ENCODE measurements at regions not wholly inside any gene's neighbourhood (a gene's known extent, or its start where the extent isn't known, plus 50 kb on each side); places are given as distances from the start of the nearest gene placed in this dataset.
A peak's percentile ranks its signal among the peaks of the same experiment; 100 is the strongest.

DNA sequence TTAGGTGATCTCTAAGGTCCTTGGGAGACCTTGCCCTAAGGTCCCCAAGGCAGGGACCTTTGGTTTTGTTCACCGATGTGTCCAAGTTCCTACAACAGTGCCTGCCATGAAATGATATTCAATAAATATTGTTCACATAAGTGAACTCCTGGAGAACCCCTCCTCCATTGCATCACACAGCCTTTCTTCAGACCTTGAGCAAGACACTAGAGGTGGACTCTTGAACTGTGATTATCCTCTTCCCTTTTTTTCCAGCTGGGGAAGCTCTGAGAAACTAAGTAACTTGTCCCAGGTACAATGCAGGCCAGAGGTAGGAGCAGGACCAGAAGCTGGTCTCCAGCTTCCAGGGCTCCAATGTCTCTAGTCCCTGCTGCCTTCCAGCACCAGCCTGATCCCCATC lies 76.6 kb upstream of the LMO1 start:
- DNase-seq (ENCODE audit: low read depth in 2 of 2) = no peak

DNA sequence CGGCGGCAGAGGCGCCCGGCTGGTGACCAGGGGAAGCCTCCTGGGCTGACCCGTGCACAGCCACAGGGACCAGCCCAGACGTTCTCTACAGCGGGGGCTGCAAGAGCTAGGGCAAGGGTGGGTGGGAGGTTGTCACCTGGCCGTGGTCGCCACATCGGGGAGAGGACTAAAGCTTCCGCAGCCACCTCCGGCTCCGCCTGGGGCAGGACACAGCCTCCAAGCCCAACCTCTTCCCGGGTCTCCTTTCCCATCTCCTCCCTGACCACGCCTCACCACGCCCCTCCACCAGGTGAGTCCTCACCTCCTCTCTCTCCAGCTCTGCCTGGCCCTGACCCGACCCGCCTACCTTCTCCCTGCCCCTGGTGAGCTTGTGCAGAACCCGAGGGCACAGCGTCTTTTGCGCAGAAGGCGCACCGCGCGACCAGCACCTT lies 75.9 kb upstream of the LMO1 start:
- no peak for DNase-seq (ENCODE audit: low read depth in 2 of 2)

DNA sequence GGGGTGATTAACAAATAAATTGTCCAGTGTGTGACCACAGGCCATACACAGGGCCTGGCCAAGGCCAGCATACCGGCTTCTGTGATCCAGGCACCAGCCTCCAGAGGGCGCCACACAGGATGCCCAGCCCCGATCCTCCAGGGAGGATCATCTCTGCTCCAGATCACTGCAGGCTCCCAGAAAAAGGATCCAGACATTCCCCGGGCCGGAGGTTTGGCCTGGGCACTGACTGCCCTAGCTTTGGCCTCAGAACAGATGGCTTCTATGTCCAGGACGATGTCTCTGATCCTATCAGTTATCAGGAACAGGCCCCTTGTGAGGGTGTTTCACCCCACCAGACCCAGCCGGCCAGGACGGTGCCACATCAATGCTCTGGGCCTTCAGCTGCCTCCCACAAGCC lies 74.5 kb upstream of the LMO1 start:
- DNase-seq (ENCODE audit: low read depth in 2 of 2) = peak; percentile 26 to 36

DNA sequence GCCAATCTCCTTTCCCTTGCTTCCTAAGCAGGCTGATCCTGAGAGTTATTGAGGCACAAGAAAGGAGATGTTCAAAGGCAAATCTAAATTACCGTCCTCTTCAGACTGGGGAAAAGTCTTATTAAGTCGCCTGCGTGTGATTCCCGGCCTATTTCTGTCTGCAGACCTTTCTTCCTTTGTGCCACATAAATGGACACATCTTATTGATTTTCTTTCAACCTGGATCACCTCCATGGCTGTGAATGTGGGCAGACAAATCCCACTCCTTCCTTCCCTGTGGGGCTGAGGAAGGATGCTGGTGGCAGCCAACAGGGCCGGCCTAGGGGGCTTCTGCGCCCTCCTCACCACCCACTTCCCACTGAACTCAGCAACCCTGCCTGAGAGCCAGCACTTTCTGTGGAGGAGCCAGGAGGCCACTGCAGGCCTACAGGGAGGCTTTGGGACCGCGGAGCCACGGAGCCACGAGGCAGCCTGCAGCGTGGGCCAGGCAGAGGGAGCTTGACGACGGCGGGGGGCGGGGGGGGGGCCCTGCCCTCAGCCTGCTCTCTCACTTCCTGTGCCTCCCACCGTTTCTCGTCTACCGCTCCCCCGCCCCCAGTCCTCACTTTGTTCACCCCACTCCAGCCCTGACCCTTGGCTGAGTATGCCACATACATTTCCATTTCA lies 73.6 kb upstream of the LMO1 start:
- DNase-seq (ENCODE audit: low read depth in 2 of 2) = no peak

DNA sequence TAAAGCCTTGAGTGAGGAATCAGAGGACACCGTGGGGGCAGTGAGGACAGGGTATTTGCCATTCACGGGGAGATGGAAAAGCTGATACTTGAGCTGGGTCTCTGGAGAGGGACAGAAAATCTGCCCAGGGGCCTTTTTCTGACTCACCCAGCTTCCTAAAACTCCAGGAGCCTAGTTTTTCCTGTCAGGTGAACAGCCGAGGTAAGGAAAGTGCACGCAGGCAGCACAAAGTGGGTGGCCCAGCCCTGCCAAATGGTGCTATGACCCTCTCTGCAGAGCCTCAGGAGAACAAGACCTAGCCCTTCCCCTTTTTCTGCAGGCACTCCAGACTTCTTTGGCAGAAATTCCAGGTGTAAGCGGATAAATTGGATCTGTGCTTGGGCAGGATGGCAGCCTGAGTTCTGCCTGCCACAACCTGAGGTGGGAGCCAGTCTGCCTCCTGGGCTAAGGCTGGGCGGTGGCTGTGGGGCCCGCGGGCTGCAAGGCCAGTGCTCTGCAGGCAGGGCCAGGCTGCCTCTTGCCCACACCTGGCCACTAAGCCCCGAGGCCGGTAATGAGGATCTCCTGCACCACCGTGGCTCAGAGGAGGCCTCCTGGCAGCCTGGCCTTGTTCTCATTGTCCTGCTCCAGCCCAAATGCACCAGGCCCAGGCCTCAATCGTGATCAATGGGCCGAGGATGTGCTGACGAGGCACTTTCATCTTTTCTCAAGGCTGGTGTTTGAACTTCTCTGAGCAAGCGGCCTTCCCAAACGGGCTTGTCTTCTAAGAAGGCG lies 72.9 kb upstream of the LMO1 start:
- no peak for DNase-seq (ENCODE audit: low read depth in 2 of 2)

DNA sequence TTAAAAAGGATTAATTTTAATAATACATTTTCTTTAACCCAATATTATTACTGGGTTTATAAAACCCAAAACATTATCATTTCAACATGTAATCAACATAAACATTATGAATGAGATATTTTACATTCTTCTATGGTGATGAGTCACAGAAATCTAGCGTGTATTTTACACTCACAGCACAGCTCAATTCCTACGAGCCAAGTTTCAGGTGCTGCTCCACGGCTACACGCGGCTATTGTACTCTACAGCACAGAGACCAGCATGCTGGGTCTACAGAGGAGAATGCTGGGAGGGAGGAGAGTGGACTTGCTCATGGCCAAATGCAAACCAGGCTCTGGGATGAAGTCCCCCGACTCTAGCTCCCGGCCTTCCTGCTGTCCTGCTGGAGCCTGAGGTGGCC lies 72.0 kb upstream of the LMO1 start:
- DNase-seq (ENCODE audit: low read depth in 2 of 2) = no peak

DNA sequence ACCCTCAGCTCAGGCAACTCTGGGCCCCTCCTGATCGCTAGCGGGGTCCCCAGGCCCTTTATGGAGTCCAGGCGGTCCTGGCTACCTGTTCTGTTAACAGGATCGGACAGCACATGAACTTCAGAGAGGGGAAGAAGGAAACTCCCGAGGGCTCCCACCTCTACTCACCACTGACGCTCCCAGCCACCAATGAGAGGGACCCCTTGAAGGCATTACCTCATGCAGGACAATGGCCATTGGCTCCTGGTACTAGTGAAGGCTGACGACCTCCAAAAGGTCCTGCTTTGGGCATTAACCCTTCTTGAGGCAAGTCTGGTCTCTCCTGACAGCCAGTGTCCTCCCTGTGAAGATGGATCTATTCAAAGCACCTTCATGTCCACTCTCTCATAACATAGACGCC lies 71.5 kb upstream of the LMO1 start:
- no peak for DNase-seq (ENCODE audit: low read depth in 2 of 2)

DNA sequence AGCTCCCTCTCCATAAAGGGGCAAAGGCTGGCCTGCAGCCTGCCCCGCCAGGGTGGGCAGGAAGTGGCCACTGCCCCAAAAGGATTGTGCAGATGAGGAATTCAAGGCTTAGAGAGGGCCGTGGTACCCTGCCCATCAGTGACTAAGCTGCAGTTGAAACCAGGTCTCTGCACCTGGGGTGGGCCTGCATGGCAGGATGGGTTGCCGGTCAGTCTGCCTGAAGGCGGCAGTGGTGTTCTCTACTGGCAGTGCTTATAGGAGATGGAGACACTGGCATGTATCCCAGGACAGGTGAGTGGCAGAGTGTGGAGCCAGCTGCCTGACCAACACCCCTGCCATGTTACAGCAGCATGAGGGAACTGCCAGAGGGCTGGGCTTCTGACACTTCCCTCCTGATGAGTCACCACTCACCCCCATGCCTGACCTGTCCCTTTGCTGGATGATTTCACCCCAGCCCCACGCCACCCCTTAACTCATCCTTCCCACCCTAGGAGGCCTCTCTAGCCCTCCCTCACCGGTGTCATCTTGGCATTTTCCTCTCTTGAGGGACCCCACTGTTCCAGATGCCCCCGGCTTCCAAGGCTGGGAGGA lies 70.2 kb upstream of the LMO1 start:
- no peak for DNase-seq (ENCODE audit: low read depth in 2 of 2)

DNA sequence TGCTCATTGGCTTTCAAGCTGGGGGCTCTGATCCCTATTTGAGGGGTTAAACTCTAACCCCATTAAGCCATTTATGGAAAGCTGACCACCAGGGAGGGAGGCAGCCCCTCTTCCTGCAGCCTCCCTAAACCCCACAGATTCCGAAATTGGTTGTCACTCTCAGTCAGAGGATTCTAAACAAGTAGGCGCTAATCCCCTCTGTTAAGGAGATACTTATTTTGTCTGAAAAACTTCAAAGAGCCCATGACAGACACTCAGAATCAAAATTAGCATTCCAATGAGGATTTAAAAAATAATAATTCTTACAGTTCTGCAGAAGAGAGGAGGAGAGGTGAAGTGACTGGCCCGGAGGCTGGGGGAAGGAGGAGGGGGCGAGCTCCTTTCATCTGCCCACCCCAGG lies 69.7 kb upstream of the LMO1 start:
- no peak for DNase-seq (ENCODE audit: low read depth in 2 of 2)

DNA sequence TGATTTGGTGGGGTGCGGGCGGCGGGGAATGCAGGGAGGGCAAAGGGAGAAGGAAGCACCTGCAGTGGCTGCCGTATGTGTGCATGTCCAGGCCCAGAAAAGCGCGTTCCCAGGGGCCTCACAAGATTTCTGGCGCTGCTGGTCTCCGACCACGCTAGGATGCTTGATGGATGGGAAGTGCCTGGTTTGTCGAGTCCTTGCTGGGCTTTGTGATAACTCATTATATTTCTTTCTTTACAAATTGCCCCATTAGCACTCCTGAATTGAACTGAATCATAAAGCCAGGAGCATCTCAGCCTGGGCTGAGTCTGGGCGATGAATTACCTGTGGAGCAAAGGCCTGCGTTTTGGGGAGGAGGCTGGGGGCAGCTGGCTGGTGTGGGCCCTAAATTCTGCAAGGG lies 69.2 kb upstream of the LMO1 start:
- no peak for DNase-seq (ENCODE audit: low read depth in 2 of 2)

DNA sequence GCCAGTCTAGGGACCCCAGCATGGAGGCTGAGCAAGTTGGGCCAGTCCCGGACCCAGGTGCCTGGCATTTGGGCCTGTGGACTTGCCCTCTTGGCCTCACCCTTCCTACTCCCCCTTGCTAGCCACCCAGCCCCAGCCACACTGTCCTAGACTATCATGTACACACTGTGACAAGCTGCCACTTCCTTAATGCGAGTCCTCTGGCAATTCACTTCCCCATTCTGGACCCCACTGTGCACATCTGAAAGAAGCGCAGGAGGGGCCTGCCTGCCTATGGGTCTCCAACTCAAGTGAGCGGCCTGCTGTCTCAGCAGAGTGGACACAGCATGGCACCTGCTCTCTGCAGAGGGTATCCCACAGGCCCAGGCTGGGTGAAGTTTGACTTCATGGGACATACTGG lies 68.5 kb upstream of the LMO1 start:
- DNase-seq (ENCODE audit: low read depth in 2 of 2) = no peak

DNA sequence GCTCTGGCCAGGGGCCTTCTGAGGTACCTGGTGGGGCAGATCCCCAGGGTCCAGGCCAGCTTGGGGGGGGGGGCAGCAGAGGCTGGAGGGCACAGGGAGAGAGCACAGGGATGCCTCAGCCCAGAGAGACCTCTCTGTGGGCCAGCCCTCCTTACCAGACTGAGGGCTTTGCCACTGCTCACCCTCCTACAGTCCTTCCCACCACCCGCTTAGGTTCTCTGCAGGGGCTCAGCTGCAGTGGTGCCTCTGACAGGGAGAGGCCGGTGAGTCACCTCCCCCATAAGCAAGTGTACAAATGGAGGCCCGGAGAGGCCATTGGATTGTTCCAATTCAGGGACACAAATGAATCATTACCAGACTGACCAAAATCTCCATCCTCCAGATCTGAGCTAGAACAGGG lies 68.1 kb upstream of the LMO1 start:
- DNase-seq (ENCODE audit: low read depth in 2 of 2) = no peak

DNA sequence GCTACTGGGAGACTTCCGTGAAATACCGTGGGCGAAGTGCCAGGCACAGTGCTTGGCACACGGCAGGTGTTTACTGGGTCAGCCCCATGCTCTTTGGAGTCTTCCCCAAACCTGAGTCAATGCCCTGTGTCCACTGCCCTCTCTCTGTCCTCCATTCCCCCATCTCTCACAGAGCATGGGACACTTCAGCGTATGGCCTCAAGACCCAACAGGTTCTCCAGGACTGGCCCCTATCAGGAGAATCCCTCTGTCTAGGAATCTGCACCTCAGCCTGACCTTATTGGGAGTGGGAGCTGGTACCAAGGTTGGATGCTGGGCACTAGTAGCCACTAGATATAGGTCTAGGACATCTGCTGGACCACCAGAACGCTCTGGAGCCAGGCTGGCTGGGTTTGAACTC lies 67.2 kb upstream of the LMO1 start:
- DNase-seq (ENCODE audit: low read depth in 2 of 2) = no peak

DNA sequence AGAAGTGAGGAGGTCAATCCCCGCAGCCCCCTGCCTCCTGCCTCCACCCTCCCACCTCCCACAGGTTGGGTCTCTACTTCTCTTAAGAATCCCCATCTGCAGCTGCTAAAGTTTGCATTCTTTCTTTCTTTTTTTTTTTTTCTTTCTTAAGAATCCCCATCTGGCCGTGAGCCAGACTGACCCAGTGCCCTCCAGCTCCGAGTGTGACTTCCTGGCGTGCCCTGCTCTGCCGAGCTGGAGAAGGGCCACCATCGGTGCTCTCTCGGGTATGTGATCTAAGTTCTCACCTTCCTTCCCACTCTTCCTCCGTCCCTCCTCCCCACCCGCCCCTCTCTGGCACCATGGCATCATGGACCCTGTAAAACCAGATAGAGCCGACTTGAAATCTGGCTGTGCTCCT lies 66.7 kb upstream of the LMO1 start:
- no peak for DNase-seq (ENCODE audit: low read depth in 2 of 2)

DNA sequence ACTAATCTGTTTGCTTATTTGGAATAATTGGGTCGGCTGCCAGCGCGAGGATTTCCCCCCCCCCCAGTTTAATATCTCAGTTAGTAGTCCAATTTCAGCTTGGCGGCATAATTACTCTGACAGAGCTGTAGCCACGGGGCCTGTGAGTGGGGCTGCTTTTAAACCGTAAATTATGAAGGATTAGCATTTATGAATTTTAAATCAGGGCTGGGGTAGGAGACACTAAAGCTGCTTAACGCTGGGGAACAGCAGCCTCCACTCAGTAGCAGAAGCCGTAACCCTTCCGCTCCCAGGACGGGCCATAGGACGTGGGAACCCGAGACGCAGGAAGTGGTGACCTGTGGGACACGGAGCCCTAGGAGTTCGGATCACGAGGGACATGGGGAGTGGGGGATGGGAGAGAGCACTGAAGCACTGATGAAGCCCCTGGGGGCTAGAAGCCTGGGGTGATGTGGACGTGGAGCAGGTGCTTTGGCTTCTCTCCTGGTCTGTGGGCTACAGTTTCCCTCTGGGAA lies 66.2 kb upstream of the LMO1 start:
- no peak for DNase-seq (ENCODE audit: low read depth in 2 of 2)

DNA sequence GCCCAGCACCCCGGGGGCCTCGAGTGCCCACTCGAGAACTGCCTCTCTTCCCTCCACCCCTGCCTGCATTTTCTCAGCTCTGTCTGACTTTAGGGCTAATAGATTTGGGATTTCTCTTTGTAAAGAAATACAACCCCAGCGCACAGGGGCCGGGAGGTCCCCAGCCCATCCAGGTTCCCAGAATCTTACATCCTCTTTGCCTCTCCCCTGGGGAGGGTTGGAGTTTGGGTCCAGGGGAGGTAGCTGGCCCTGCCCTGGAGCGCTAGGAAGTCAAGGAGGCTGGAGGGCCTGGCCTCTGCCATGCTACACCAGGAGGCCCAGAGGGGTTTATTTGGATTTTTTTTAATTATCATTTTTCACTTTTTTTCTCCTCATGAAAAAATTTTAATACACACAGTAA lies 65.7 kb upstream of the LMO1 start:
- DNase-seq (ENCODE audit: low read depth in 2 of 2) = no peak

DNA sequence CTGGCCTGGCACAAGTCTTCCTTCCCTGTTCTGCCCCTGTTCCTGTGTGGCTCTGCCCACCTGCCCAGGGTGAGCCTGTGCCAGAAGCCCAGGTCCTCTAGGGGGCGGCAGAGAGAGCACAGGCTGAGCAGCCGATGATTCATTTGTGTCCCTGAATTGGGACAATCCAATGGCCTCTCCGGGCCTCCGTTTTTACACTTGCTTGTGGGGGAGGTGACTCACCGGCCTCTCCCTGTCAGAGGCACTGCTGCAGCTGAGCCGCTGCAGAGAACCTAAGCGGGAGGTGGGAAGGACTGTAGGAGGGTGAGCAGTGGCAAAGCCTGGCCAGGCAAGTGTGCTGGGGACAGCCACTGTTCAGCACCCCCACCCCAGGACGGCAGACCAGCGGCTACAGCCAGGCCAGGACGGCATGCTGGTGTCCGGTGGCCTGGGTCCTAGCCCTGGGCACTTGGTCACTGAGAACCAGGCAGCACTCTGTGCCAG lies 65.2 kb upstream of the LMO1 start:
- peak; percentile 75 to 76 for DNase-seq (ENCODE audit: low read depth in 2 of 2)

DNA sequence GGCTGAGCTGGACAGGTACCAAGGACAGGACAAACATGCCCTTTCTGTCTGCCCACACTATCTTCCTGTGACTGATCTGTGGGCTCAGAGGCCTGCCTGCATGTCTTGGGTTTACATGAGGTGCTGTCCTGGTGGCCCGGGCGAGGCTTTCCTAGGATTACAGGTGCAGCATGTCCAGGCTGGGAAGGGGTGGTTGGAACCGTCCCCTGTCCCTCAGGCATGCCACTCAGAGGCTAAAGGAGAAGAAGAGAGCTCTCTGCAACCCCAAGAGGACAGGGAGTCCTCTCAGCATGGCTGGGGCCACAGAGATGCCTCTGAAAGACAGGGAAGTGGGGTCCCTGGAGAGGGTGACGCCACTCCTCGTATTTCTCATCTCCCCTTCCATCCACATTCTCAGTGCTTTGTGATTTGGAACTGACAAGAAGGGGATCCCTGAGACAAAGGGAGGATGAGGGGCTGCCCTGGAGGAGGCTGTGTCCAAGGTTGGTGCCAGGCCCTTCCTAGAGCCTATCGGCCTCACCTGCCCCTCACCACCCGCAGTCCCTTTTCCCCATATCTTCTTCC lies 64.6 kb upstream of the LMO1 start:
- DNase-seq (ENCODE audit: low read depth in 2 of 2) = no peak

DNA sequence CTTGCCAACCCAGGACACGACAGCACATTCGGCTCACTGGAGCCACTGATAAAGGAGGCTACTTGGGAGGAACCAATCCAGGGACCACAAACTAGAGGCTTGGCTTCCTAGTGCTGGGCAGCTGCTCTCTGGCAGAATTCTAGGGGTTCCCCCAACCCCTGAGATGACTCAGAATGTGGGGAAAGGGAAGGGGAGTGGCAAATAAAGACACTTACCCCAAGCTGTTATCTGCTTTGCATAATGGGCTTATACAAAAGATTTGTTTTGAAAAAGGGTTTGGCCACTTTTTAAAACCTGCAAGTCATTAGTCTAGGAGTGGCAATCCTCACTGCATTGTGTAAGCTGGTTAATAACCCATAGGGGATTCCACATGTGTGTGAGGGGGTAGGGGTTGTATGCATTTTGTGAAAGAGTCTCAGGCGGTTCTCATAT lies 64.1 kb upstream of the LMO1 start:
- no peak for DNase-seq (ENCODE audit: low read depth in 2 of 2)

DNA sequence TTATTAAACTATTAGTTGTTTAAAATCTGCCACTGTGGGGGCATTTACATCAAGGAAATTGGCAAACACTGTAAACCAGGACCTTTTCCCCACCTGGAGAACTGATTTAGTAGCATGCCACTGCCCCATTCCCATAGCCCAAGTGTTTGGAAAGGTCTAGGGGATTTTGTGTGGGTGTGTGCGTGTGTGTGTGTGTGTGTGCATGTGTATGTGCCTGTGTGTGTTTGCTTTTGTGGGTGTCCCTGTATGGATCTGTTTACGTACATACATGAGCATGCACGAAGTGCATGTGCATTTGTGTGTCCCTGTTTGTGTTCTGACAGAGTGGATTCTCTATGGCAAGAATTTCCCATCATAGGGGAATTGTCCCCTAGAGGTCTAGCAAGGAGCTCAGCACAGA lies 62.7 kb upstream of the LMO1 start:
- no peak for DNase-seq (ENCODE audit: low read depth in 2 of 2)

DNA sequence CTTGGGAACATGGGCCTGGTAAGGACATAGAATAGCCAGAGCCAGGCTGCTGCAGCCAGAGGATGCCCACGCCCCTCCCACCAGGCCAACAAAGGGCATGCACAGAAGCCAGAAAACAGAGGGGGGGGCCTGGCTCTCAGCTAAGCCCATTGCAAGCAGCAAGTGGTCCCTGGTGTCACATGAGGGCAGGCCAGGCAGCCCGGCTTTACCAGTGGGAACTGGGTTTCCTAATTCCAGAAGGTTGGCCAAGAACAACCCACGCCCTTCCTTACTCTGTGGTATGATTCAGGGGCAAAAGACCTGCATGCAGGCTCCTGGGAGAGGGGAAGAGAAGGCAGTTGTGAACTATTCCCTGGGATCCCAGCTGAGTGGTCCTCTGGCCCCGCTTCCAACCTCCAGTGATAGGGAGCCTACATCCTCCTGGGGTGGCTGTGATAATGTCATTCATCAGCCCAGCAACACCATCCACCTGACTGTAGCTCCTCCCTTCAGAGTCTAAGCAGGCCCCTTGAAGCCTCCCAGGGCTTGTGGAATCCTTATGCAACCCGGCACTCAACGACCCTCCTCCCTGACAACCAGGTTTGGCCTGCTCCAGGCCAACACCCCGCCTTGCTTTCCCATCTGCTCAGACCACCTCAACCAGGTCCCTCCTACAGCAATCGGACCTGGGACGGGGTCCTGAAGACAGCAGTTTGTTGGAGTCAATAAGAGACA lies 62.1 kb upstream of the LMO1 start:
- DNase-seq (ENCODE audit: low read depth in 2 of 2) = no peak

All from stimulated activated CD8-positive, alpha-beta memory T cell treated with anti-CD3 and anti-CD28 coated beads, Interleukin-2, amount 100 ng/mL, for 48 hours (primary cell).